A549 (cell line): ENCODE measurements at regions not wholly inside any gene's neighbourhood (a gene's known extent, or its start where the extent isn't known, plus 50 kb on each side); places are given as distances from the start of the nearest gene placed in this dataset.

Experiments
- BCL3 ChIP-seq: fragments of >200 bp; sonication (Bioruptor Twin); formaldehyde crosslinking; IDR thresholded peaks from 3 replicates; pipeline ENCODE4 v1.6.1; 2016
- MAZ ChIP-seq: fragments of 150-350 bp; IDR thresholded peaks from 2 replicates; pipeline ENCODE4 v1.6.1; 2014; ENCODE audit warnings: antibody characterized with exemption, low read depth, low read length, borderline replicate concordance
- POLR2A ChIP-seq: IDR thresholded peaks from 2 replicates; pipeline ENCODE4 v1.6.1; 2012; ENCODE audit warnings: mild to moderate bottlenecking, low read length
- RAD21 ChIP-seq, 2 experiments: fragments of >200 bp in 1 of 2; sonication (Bioruptor Twin) in 1 of 2; formaldehyde crosslinking in 1 of 2; IDR thresholded peaks in 1 of 2; conservative IDR thresholded peaks in 1 of 2; 2 replicates in 1 of 2; 3 replicates in 1 of 2; pipeline ENCODE4 v1.6.1; 2012 to 2018; ENCODE audit warnings: inconsistent platforms in 1 of 2
- TF ChIP-seq, protein P1 (sequence below): fragments of >200 bp; sonication (Bioruptor Twin); formaldehyde crosslinking; IDR thresholded peaks from 3 replicates; pipeline ENCODE4 v1.5.1; 2016

GRCh38 chr9:87201351-87201751 is 254.0 kb upstream of the GAS1 start:
- no peak for TF ChIP-seq MAZ
- TF ChIP-seq, protein P1, sequence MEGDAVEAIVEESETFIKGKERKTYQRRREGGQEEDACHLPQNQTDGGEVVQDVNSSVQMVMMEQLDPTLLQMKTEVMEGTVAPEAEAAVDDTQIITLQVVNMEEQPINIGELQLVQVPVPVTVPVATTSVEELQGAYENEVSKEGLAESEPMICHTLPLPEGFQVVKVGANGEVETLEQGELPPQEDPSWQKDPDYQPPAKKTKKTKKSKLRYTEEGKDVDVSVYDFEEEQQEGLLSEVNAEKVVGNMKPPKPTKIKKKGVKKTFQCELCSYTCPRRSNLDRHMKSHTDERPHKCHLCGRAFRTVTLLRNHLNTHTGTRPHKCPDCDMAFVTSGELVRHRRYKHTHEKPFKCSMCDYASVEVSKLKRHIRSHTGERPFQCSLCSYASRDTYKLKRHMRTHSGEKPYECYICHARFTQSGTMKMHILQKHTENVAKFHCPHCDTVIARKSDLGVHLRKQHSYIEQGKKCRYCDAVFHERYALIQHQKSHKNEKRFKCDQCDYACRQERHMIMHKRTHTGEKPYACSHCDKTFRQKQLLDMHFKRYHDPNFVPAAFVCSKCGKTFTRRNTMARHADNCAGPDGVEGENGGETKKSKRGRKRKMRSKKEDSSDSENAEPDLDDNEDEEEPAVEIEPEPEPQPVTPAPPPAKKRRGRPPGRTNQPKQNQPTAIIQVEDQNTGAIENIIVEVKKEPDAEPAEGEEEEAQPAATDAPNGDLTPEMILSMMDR, result no peak
- TF ChIP-seq POLR2A, result no peak
- no peak for TF ChIP-seq RAD21 (conservative IDR thresholded peaks at IDR 0.05 in 1 of 2, IDR thresholded peaks at IDR 0.05 in 1 of 2)
- TF ChIP-seq BCL3, result no peak
